Suppressor macrophage treated with lipopolysaccharide for 1 hour (primary cell): ENCODE measurements at regions not wholly inside any gene's neighbourhood (a gene's known extent, or its start where the extent isn't known, plus 50 kb on each side); places are given as distances from the start of the nearest gene placed in this dataset.
"Not testable (repeated sequence)": the region's sequence is repeated elsewhere in the genome, so short reads cannot be mapped to it uniquely, and the experiment has no call there.

Source experiments
- DNase-seq, 3 donors: peaks; one replicate each; pipeline ENCODE4 v3.0.0-alpha.2; 2020 to 2022

- DNase-seq: no peak
Measured at GRCh38 chr6:145260484-145261175, 474.7 kb downstream of the EPM2A start.

GRCh38 chr6:145261758-145262157, 473.6 kb downstream of the EPM2A start:
- DNase-seq: no peak

- DNase-seq: no peak
Measured at GRCh38 chr6:145262771-145263170, 472.5 kb downstream of the EPM2A start.

- DNase-seq: no peak
Measured at GRCh38 chr6:145263778-145264211, 471.5 kb downstream of the EPM2A start.

- DNase-seq: no peak
Measured at GRCh38 chr6:145266432-145267075, 468.8 kb downstream of the EPM2A start.

GRCh38 chr6:145267076-145267867, 468.0 kb downstream of the EPM2A start:
- DNase-seq: no peak

- no peak for DNase-seq
Measured at GRCh38 chr6:145270464-145270863, 464.9 kb downstream of the EPM2A start.

GRCh38 chr6:145271040-145271439, 464.3 kb downstream of the EPM2A start:
- DNase-seq: no peak

GRCh38 chr6:145271577-145271976, 463.7 kb downstream of the EPM2A start:
- no peak for DNase-seq

- no peak for DNase-seq
Measured at GRCh38 chr6:145272246-145272645, 463.1 kb downstream of the EPM2A start.

GRCh38 chr6:145273136-145273535, 462.2 kb downstream of the EPM2A start:
- no peak for DNase-seq

- no peak for DNase-seq
Measured at GRCh38 chr6:145274083-145274482, 461.2 kb downstream of the EPM2A start.

- DNase-seq: no peak
Measured at GRCh38 chr6:145275019-145275418, 460.3 kb downstream of the EPM2A start.

- no peak for DNase-seq
Measured at GRCh38 chr6:145275787-145276186, 459.5 kb downstream of the EPM2A start.

GRCh38 chr6:145276756-145277155, 458.6 kb downstream of the EPM2A start:
- no peak for DNase-seq

GRCh38 chr6:145277358-145278086, 457.8 kb downstream of the EPM2A start:
- no peak for DNase-seq

- no peak for DNase-seq
Measured at GRCh38 chr6:145278163-145278807, 457.0 kb downstream of the EPM2A start.

- no peak for DNase-seq
Measured at GRCh38 chr6:145279551-145279950, 455.8 kb downstream of the EPM2A start.

GRCh38 chr6:145279993-145280392, 455.3 kb downstream of the EPM2A start:
- no peak for DNase-seq

- not testable (repeated sequence) for DNase-seq
Measured at GRCh38 chr6:145283209-145283608, 452.1 kb downstream of the EPM2A start.

GRCh38 chr6:145283856-145284255, 451.5 kb downstream of the EPM2A start:
- DNase-seq: no peak

- DNase-seq: no peak
Measured at GRCh38 chr6:145286916-145287315, 448.4 kb downstream of the EPM2A start.

- no peak for DNase-seq
Measured at GRCh38 chr6:145289573-145289972, 445.7 kb downstream of the EPM2A start.
